GM21381 (cell line): ENCODE measurements at regions not wholly inside any gene's neighbourhood (a gene's known extent, or its start where the extent isn't known, plus 50 kb on each side); places are given as distances from the start of the nearest gene placed in this dataset.

Experiments used
- ATAC-seq: cut with Tn5 transposase; IDR thresholded peaks from one replicate; pipeline ENCODE4 v1.9.1; 2021; ENCODE audit warnings: mild to moderate bottlenecking, moderate library complexity; ENCODE audit not compliant: unreplicated experiment

DNA sequence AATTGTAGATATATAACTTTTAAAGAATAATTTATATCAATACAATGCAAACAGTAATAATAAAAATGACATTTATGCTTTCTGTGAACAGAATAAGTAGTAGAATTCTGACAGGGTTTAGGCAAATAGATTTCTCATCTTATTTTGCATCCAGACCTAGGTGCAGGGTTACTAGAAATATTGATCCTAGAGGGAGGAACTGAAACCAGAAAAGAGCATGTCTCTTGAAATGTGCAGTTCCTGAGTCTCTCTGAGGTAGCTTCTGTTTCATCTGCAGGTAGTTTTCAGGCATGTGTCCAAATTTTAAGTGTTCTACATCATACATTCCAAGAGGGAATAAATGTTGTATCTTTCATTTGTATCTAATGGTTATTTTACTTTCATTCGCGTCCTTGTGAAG is 631.9 kb upstream of the ADGRL4 start:
- ATAC-seq = peak; percentile 95

- ATAC-seq = no peak
These were observed 626.9 kb upstream of the ADGRL4 start for GRCh38 chr1:79633456-79633855.

- ATAC-seq = no peak
These were observed 622.9 kb upstream of the ADGRL4 start for GRCh38 chr1:79629414-79629813.

DNA sequence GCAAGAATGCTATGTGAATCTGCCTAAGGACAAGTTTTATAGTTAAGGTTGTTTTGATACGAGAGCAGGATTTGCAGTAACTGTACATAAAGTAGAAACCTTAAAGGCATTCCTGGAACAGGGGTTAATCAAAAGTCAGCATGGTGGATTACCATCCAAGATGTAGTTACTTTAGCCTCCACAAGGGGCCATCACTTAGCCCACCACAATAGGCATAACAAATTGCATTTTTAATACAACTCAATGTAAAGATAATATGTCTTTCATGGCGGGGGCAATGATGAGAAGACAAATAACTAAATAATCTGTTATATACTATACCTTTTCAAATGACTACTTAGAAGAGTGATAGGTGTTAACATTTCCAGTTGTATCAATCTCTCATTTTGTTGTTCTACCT is 611.2 kb upstream of the ADGRL4 start:
- ATAC-seq = no peak

GRCh38 chr1:79614762-79615161 is 608.2 kb upstream of the ADGRL4 start:
- ATAC-seq = no peak

DNA sequence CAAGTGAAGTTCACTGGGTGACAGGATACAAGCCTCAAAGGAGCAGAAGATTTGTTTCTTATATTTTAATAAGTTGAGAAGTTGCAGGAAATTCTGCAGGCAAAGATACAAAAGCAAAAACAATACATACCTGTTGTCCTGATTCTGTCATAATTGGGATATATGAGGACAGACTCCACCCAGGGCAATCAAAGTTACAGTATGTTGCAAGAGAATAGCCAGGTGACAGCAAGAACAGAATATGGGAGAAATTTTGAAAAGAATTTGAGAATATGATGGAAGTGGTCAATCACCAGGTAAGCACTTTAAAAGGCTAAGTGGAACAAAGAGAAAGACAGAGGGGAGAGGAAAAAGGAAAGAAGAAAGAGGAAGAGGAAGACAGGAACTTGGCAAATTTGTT is 607.6 kb upstream of the ADGRL4 start:
- no peak for ATAC-seq

DNA sequence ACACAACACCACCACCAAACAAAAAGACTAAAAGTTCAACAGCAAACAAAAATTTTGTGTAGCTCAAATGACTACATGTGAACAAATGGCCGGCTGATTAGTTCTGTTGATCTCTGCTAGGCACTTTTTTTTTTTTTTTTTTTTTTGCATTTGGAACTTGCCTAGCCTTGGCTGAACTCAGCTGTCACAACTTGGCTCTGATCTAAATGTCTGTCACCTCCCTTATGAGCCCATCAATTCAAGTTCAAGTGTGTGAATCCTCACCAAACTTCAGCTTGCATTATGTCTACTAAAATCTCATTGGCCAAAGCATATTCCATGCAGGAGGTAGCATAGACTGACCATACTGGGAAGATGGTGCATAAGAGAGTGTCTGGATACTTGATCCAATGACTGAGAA is 606.5 kb upstream of the ADGRL4 start:
- ATAC-seq = no peak

- ATAC-seq = no peak
These were observed 598.1 kb upstream of the ADGRL4 start for GRCh38 chr1:79604490-79605198.

GRCh38 chr1:79603843-79604242 is 597.3 kb upstream of the ADGRL4 start:
- no peak for ATAC-seq

DNA sequence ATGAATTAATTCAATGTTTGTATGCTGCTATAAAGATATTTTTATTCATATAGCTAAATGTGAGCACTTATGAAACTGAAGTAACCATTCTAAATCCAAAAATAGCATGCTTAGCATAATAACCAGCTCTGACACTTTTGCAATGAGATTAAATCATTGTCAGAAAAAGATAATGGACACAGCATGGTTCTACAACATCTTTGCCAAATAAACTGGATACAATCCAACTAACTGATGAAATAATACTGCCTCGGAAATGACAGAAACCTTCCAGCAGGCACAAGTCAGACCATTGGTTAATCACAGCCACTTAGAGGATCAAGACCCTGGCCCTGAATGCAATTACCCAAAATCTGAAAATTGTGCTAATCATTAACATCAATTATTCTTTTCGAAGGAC is 592.7 kb upstream of the ADGRL4 start:
- ATAC-seq = no peak

DNA sequence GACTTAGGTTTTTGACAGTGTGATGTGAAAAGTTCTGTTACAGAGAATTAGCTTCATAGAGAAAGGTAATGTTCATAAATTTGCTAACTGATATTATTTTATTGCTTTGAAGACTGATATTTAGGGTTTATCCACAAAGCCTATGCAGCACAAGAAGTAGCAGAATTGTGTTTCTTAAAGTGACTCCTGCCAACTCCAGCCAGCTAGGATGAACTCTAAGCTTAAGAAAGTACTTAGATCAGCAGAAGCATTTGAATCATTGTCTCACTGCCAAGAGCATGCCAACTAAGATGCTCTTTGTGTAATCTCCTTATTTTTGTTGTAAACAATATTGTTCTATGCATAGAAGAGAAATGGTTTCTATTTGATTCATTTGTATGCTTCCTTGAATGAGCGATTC is 589.4 kb upstream of the ADGRL4 start:
- ATAC-seq = no peak

GRCh38 chr1:79594121-79594698 is 587.7 kb upstream of the ADGRL4 start:
- no peak for ATAC-seq

DNA sequence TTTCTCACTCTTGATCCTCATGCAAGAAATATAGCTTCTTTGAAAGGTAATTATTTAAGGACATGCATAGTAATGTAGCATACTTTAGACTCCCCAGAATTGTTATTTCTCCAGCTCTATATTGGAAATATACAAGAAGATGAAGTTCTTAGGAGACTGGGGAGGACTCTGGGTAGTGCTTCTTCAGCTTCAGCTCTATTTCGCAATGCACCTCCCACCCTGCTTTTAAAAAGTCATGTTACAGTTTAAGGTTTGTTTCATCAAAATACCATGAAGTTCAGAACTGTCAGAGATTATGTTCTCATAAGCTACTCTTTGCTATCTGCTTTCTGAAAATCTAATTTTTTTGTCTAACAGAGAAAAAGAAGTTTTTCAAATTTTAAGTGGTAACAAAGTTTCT is 586.2 kb upstream of the ADGRL4 start:
- ATAC-seq = no peak

- ATAC-seq = no peak
These were observed 582.2 kb upstream of the ADGRL4 start for GRCh38 chr1:79588719-79589118.

- ATAC-seq = no peak
These were observed 580.7 kb upstream of the ADGRL4 start for GRCh38 chr1:79587229-79587628.

- no peak for ATAC-seq
These were observed 579.3 kb upstream of the ADGRL4 start for GRCh38 chr1:79585801-79586200.

DNA sequence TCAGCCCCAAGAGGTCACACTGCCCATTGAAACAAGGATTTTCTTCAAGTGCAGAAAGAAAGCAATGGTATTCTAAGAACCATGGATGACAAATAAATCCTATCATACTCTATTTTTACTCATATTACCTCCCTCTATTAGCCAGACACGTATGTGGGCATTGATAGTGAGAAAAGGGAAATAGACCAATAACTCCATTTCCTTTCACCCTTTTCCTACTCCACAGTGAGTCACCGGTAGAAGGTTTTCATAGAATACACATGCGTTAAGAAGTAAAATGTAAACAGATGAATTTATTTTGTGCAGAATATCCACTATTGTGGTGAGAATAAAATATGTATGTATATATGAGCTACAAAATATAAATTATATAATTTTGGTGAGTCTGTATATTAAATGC is 568.9 kb upstream of the ADGRL4 start:
- no peak for ATAC-seq

DNA sequence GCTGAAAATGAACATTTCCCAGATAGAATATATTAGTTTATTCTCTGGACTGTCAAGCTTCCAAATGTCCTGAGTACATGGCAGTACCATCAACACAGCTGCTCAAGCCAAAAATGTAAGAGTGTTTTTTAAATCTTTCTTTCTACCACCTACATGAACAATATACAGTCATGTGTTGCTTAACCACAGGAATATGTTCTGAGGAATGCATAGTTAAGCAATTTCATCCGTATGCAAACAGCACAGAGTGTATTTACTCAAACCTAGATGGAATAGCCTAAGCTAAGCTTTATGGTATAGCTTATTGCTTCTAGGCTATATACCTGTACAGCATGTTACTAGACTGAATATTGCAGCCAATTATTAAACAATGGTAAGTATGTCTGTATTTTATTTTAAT is 561.9 kb upstream of the ADGRL4 start:
- ATAC-seq = no peak

GRCh38 chr1:79561521-79561978 is 555.0 kb upstream of the ADGRL4 start:
- no peak for ATAC-seq

- no peak for ATAC-seq
These were observed 549.7 kb upstream of the ADGRL4 start for GRCh38 chr1:79556189-79556588.

GRCh38 chr1:79554688-79555087 is 548.2 kb upstream of the ADGRL4 start:
- ATAC-seq = no peak

- ATAC-seq = no peak
These were observed 544.8 kb upstream of the ADGRL4 start for GRCh38 chr1:79551321-79551720.

DNA sequence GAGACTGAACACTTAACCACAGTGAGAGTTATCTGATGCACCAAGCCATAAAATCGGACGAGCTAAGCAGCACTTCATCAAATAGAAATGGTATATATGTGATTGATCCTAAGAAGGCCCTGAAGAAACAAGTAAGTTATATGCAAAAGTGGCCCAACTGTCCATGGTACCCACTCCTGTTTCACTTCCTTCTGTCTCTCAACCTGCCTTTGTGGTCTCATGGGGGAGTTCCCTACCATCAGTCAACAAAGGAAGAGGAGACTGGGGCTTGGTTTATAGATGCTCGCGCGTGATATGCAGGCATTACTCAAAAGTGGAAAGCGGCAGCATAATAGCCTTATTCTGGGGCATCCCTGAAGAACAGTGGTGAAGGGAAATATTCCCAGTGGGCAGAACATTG is 543.9 kb upstream of the ADGRL4 start:
- no peak for ATAC-seq
